Activated naive CD4-positive, alpha-beta T cell treated with anti-CD3 and anti-CD28 coated beads, Interleukin-2, amount 50 U/mL, for 24 hours (primary cell): ENCODE measurements at regions not wholly inside any gene's neighbourhood (a gene's known extent, or its start where the extent isn't known, plus 50 kb on each side); places are given as distances from the start of the nearest gene placed in this dataset.

Source experiments
- H3K27ac Mint-ChIP-seq: one replicate; pipeline ENCODE4 v1.8.0; 2021; ENCODE audit warnings: mild to moderate bottlenecking, mixed read lengths
- H3K27me3 Mint-ChIP-seq: one replicate; pipeline ENCODE4 v1.8.0; 2021; ENCODE audit warnings: mixed read lengths
- H3K36me3 Mint-ChIP-seq: one replicate; pipeline ENCODE4 v1.8.0; 2021; ENCODE audit warnings: mixed read lengths
- H3K4me1 Mint-ChIP-seq: one replicate; pipeline ENCODE4 v1.8.0; 2021; ENCODE audit warnings: mixed read lengths
- H3K4me3 Mint-ChIP-seq: one replicate; pipeline ENCODE4 v1.8.0; 2021; ENCODE audit warnings: mild to moderate bottlenecking, mixed read lengths
- H3K9me3 Mint-ChIP-seq: one replicate; pipeline ENCODE4 v1.8.0; 2021; ENCODE audit warnings: mixed read lengths

- no peak overlapping the region for H3K4me3 Mint-ChIP-seq
- H3K4me1 Mint-ChIP-seq = no peaks in the 10 kb centered on the region
- H3K36me3 Mint-ChIP-seq = no peaks in the 10 kb centered on the region
Observed at GRCh38 chr12:84764001-84764400, 148.6 kb downstream of the SLC6A15 start.

GRCh38 chr12:84763107-84763506, 149.5 kb downstream of the SLC6A15 start:
- H3K4me1 Mint-ChIP-seq = no peaks in the 10 kb centered on the region

More at GRCh38 chr12:84764001-84764400, 148.6 kb downstream of the SLC6A15 start:
- no peak overlapping the region for H3K27ac Mint-ChIP-seq
- no peaks in the 10 kb centered on the region for H3K27me3 Mint-ChIP-seq
- no peaks in the 10 kb centered on the region for H3K9me3 Mint-ChIP-seq

GRCh38 chr12:84760091-84760865, 152.3 kb downstream of the SLC6A15 start:
- Mint-ChIP-seq H3K4me1 (no peaks in the 10 kb centered on the region), H3K27ac (no peak overlapping the region), H3K27me3 (no peaks in the 10 kb centered on the region), H3K36me3 (no peaks in the 10 kb centered on the region), H3K9me3 (peaks cover 3% of the 10 kb centered on the region), H3K4me3 (no peak overlapping the region)

More at GRCh38 chr12:84763107-84763506, 149.5 kb downstream of the SLC6A15 start:
- no peak overlapping the region for H3K4me3 Mint-ChIP-seq
- H3K9me3 Mint-ChIP-seq = no peaks in the 10 kb centered on the region
- H3K27me3 Mint-ChIP-seq = no peaks in the 10 kb centered on the region
- H3K27ac Mint-ChIP-seq = no peak overlapping the region
- H3K36me3 Mint-ChIP-seq = no peaks in the 10 kb centered on the region

- Mint-ChIP-seq H3K9me3 (peaks cover 3% of the 10 kb centered on the region), H3K36me3 (no peaks in the 10 kb centered on the region), H3K27me3 (no peaks in the 10 kb centered on the region), H3K4me1 (no peaks in the 10 kb centered on the region), H3K27ac (no peak overlapping the region), H3K4me3 (no peak overlapping the region)
Observed at GRCh38 chr12:84757978-84758377, 154.6 kb downstream of the SLC6A15 start.

- H3K9me3 Mint-ChIP-seq = peaks cover 3% of the 10 kb centered on the region
- no peaks in the 10 kb centered on the region for H3K36me3 Mint-ChIP-seq
- no peaks in the 10 kb centered on the region for H3K27me3 Mint-ChIP-seq
- H3K27ac Mint-ChIP-seq = no peak overlapping the region
- no peak overlapping the region for H3K4me3 Mint-ChIP-seq
- H3K4me1 Mint-ChIP-seq = no peaks in the 10 kb centered on the region
Observed at GRCh38 chr12:84756961-84757360, 155.6 kb downstream of the SLC6A15 start.

GRCh38 chr12:84745127-84745526, 167.5 kb downstream of the SLC6A15 start:
- H3K9me3 Mint-ChIP-seq = no peaks in the 10 kb centered on the region

GRCh38 chr12:84741692-84742091, 170.9 kb downstream of the SLC6A15 start:
- Mint-ChIP-seq H3K4me1 (no peaks in the 10 kb centered on the region), H3K36me3 (no peaks in the 10 kb centered on the region), H3K4me3 (no peak overlapping the region), H3K27ac (no peak overlapping the region), H3K27me3 (no peaks in the 10 kb centered on the region), H3K9me3 (no peaks in the 10 kb centered on the region)

More at GRCh38 chr12:84745127-84745526, 167.5 kb downstream of the SLC6A15 start:
- H3K4me3 Mint-ChIP-seq = no peak overlapping the region
- no peak overlapping the region for H3K27ac Mint-ChIP-seq
- H3K27me3 Mint-ChIP-seq = no peaks in the 10 kb centered on the region
- H3K4me1 Mint-ChIP-seq = no peaks in the 10 kb centered on the region
- H3K36me3 Mint-ChIP-seq = no peaks in the 10 kb centered on the region

GRCh38 chr12:84741031-84741430, 171.6 kb downstream of the SLC6A15 start:
- Mint-ChIP-seq H3K4me3 (no peak overlapping the region), H3K9me3 (no peaks in the 10 kb centered on the region), H3K4me1 (no peaks in the 10 kb centered on the region), H3K27me3 (no peaks in the 10 kb centered on the region), H3K27ac (no peak overlapping the region), H3K36me3 (no peaks in the 10 kb centered on the region)

- H3K27ac Mint-ChIP-seq = no peak overlapping the region
- H3K27me3 Mint-ChIP-seq = no peaks in the 10 kb centered on the region
- no peak overlapping the region for H3K4me3 Mint-ChIP-seq
- H3K36me3 Mint-ChIP-seq = no peaks in the 10 kb centered on the region
- H3K4me1 Mint-ChIP-seq = no peaks in the 10 kb centered on the region
- H3K9me3 Mint-ChIP-seq = no peaks in the 10 kb centered on the region
Observed at GRCh38 chr12:84740602-84741001, 172.0 kb downstream of the SLC6A15 start.

- no peaks in the 10 kb centered on the region for H3K9me3 Mint-ChIP-seq
- no peaks in the 10 kb centered on the region for H3K36me3 Mint-ChIP-seq
- no peak overlapping the region for H3K4me3 Mint-ChIP-seq
- H3K4me1 Mint-ChIP-seq = no peaks in the 10 kb centered on the region
- no peaks in the 10 kb centered on the region for H3K27me3 Mint-ChIP-seq
- no peak overlapping the region for H3K27ac Mint-ChIP-seq
Observed at GRCh38 chr12:84738481-84738972, 174.1 kb downstream of the SLC6A15 start.

- H3K4me3 Mint-ChIP-seq = no peak overlapping the region
- no peak overlapping the region for H3K27ac Mint-ChIP-seq
- H3K4me1 Mint-ChIP-seq = no peaks in the 10 kb centered on the region
- no peaks in the 10 kb centered on the region for H3K27me3 Mint-ChIP-seq
- no peaks in the 10 kb centered on the region for H3K36me3 Mint-ChIP-seq
- no peaks in the 10 kb centered on the region for H3K9me3 Mint-ChIP-seq
Observed at GRCh38 chr12:84732828-84733340, 179.7 kb downstream of the SLC6A15 start.

- peaks cover 2% of the 10 kb centered on the region for H3K9me3 Mint-ChIP-seq
- no peaks in the 10 kb centered on the region for H3K36me3 Mint-ChIP-seq
- no peak overlapping the region for H3K4me3 Mint-ChIP-seq
- no peak overlapping the region for H3K27ac Mint-ChIP-seq
- H3K27me3 Mint-ChIP-seq = no peaks in the 10 kb centered on the region
- H3K4me1 Mint-ChIP-seq = no peaks in the 10 kb centered on the region
Observed at GRCh38 chr12:84730561-84731162, 181.9 kb downstream of the SLC6A15 start.

- Mint-ChIP-seq H3K9me3 (peaks cover 5% of the 10 kb centered on the region), H3K4me1 (no peaks in the 10 kb centered on the region), H3K27ac (no peak overlapping the region), H3K36me3 (no peaks in the 10 kb centered on the region), H3K27me3 (no peaks in the 10 kb centered on the region), H3K4me3 (no peak overlapping the region)
Observed at GRCh38 chr12:84727961-84728360, 184.6 kb downstream of the SLC6A15 start.

GRCh38 chr12:84726780-84727179, 185.8 kb downstream of the SLC6A15 start:
- Mint-ChIP-seq H3K4me1 (no peaks in the 10 kb centered on the region), H3K4me3 (no peak overlapping the region), H3K36me3 (no peaks in the 10 kb centered on the region), H3K27ac (no peak overlapping the region), H3K27me3 (no peaks in the 10 kb centered on the region), H3K9me3 (peaks cover 5% of the 10 kb centered on the region)

- peaks cover 5% of the 10 kb centered on the region for H3K9me3 Mint-ChIP-seq
- no peaks in the 10 kb centered on the region for H3K36me3 Mint-ChIP-seq
- H3K27me3 Mint-ChIP-seq = no peaks in the 10 kb centered on the region
- H3K27ac Mint-ChIP-seq = no peak overlapping the region
- H3K4me3 Mint-ChIP-seq = no peak overlapping the region
- H3K4me1 Mint-ChIP-seq = no peaks in the 10 kb centered on the region
Observed at GRCh38 chr12:84723988-84724387, 188.6 kb downstream of the SLC6A15 start.

- H3K4me1 Mint-ChIP-seq = no peaks in the 10 kb centered on the region
- H3K36me3 Mint-ChIP-seq = no peaks in the 10 kb centered on the region
- no peak overlapping the region for H3K4me3 Mint-ChIP-seq
- H3K9me3 Mint-ChIP-seq = no peaks in the 10 kb centered on the region
- no peaks in the 10 kb centered on the region for H3K27me3 Mint-ChIP-seq
- H3K27ac Mint-ChIP-seq = no peak overlapping the region
Observed at GRCh38 chr12:84719997-84720396, 192.6 kb downstream of the SLC6A15 start.
